OCI-LY3 (cell line): ENCODE measurements at regions not wholly inside any gene's neighbourhood (a gene's known extent, or its start where the extent isn't known, plus 50 kb on each side); places are given as distances from the start of the nearest gene placed in this dataset.

Experiments
- EZH2phosphoT487 ChIP-seq: fragments of 200-600 bp; shearing (Covaris generic); IDR thresholded peaks from 2 replicates; pipeline ENCODE4 v1.6.1; 2018; ENCODE audit warnings: antibody characterized with exemption, mixed run types, low read depth
- TF ChIP-seq, protein P1 (sequence below): fragments of 200-600, 300-600 bp; sonication (generic); IDR thresholded peaks from 2 replicates; pipeline ENCODE4 v1.5.1; 2014; ENCODE audit warnings: antibody characterized with exemption, low read length, low read depth

- TF ChIP-seq, protein P1, sequence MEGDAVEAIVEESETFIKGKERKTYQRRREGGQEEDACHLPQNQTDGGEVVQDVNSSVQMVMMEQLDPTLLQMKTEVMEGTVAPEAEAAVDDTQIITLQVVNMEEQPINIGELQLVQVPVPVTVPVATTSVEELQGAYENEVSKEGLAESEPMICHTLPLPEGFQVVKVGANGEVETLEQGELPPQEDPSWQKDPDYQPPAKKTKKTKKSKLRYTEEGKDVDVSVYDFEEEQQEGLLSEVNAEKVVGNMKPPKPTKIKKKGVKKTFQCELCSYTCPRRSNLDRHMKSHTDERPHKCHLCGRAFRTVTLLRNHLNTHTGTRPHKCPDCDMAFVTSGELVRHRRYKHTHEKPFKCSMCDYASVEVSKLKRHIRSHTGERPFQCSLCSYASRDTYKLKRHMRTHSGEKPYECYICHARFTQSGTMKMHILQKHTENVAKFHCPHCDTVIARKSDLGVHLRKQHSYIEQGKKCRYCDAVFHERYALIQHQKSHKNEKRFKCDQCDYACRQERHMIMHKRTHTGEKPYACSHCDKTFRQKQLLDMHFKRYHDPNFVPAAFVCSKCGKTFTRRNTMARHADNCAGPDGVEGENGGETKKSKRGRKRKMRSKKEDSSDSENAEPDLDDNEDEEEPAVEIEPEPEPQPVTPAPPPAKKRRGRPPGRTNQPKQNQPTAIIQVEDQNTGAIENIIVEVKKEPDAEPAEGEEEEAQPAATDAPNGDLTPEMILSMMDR, result no peak
- TF ChIP-seq EZH2phosphoT487, result no peak
Observed at GRCh38 chr18:67308819-67309218, 207.7 kb downstream of the DSEL start.
